GM23248 (cell line): ENCODE measurements at regions not wholly inside any gene's neighbourhood (a gene's known extent, or its start where the extent isn't known, plus 50 kb on each side); places are given as distances from the start of the nearest gene placed in this dataset.

Experiments
- EZH2 ChIP-seq: fragments of 200-600 bp; sonication (generic); IDR thresholded peaks from 2 replicates; pipeline ENCODE4 v1.6.1; 2018; ENCODE audit warnings: antibody characterized with exemption, mild to moderate bottlenecking; ENCODE audit not compliant: insufficient read depth, poor library complexity, severe bottlenecking
- EZH2phosphoT487 ChIP-seq: fragments of 200-600 bp; sonication (generic); IDR thresholded peaks from 2 replicates; pipeline ENCODE4 v1.6.1; 2018; ENCODE audit warnings: antibody characterized with exemption, moderate library complexity, mild to moderate bottlenecking, low read depth; ENCODE audit not compliant: insufficient read depth

- TF ChIP-seq EZH2 (no peak), EZH2phosphoT487 (no peak)
Measured at GRCh38 chr2:40668425-40668824, 216.5 kb upstream of the SLC8A1 start.
